Uterus (tissue), 2 donors: ENCODE measurements at regions not wholly inside any gene's neighbourhood (a gene's known extent, or its start where the extent isn't known, plus 50 kb on each side); places are given as distances from the start of the nearest gene placed in this dataset.

Experiments
- CTCF ChIP-seq, 4 experiments: fragments of 200-600 bp in 2 of 4; fragments of 450-650 bp in 2 of 4; sonication (generic) in 2 of 4; IDR thresholded peaks; one replicate each; pipeline ENCODE4 v1.5.1; 2016 to 2019; ENCODE audit warnings: antibody characterized with exemption in 4 of 4, mild to moderate bottlenecking in 2 of 4, moderate library complexity in 1 of 4
- POLR2A ChIP-seq, 2 donors: fragments of 450-650 bp; IDR thresholded peaks; one replicate each; pipeline ENCODE4 v1.6.1; 2016; ENCODE audit warnings: antibody characterized with exemption in 2 of 2, mild to moderate bottlenecking in 1 of 2, moderate library complexity in 1 of 2

- TF ChIP-seq CTCF (IDR thresholded peaks at IDR 0.05) (no peak), POLR2A (IDR thresholded peaks at IDR 0.05) (no peak)
Measured at GRCh38 chr10:56928714-56929113, 567.7 kb upstream of the ZWINT start.
